ENCODE measurements at regions not wholly inside any gene's neighbourhood (a gene's known extent, or its start where the extent isn't known, plus 50 kb on each side); places are given as distances from the start of the nearest gene placed in this dataset.

DNA sequence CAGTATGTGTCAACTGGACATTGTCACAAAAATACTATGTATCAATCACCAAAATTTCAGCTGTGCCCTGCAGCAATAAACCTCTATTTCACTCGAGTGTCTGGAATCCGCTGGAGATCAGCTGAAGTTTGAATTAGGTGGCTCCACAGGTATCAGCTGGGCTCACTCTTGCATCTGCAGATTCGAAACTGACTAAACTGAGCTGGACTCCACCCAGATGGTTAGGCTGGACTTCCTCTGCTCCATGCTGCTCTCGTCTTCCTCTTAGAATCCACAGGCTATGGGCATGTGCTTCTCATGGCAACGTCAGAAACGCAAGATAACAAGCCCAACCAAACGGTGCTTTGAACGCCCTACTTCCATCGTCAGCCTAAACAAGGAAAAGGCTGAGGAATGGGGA lies 565.3 kb upstream of the ROBO2 start:
- H3K36me3 ChIP-seq = no peaks in the 10 kb centered on the region

DNA sequence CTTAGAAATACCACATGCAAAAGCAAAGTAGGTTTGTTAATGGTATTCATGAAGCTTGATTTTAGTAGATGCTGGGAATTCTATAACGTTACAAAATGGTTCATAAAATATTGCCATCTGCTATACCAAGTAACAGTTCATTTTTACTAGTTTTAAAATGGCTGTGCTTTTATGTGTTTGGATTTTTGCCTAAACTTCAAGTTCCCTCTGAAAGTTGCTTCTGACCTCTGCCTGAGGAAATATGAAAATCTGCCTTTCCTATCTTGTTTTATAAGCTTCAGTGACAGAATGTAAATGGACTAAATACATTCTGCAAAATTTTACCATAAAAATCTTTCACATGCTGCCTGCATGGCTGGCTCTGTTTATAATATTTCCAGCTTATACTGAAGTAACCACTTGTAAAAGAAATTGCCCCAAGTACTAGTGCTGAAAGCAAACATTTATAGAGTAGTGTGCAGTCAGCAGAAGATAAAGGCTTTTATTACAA lies 560.7 kb upstream of the ROBO2 start:
- H3K4me3 ChIP-seq = no peak overlapping the region
- no peaks in the 10 kb centered on the region for H3K4me1 ChIP-seq
- H3K27ac ChIP-seq = no peak overlapping the region
- no peaks in the 10 kb centered on the region for H3K9me3 ChIP-seq
- no peak for TF ChIP-seq POLR2A (IDR thresholded peaks at IDR 0.05)
- TF ChIP-seq, protein P1, sequence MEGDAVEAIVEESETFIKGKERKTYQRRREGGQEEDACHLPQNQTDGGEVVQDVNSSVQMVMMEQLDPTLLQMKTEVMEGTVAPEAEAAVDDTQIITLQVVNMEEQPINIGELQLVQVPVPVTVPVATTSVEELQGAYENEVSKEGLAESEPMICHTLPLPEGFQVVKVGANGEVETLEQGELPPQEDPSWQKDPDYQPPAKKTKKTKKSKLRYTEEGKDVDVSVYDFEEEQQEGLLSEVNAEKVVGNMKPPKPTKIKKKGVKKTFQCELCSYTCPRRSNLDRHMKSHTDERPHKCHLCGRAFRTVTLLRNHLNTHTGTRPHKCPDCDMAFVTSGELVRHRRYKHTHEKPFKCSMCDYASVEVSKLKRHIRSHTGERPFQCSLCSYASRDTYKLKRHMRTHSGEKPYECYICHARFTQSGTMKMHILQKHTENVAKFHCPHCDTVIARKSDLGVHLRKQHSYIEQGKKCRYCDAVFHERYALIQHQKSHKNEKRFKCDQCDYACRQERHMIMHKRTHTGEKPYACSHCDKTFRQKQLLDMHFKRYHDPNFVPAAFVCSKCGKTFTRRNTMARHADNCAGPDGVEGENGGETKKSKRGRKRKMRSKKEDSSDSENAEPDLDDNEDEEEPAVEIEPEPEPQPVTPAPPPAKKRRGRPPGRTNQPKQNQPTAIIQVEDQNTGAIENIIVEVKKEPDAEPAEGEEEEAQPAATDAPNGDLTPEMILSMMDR (IDR thresholded peaks at IDR 0.05) = no peak
- no peaks in the 10 kb centered on the region for H3K27me3 ChIP-seq
- H3K36me3 ChIP-seq = no peaks in the 10 kb centered on the region
- no peak for DNase-seq

More for the DNA sequence above, 565.3 kb upstream of the ROBO2 start:
- DNase-seq = no peak
- Histone ChIP-seq H3K4me3 (no peak overlapping the region), H3K27ac (no peak overlapping the region), H3K27me3 (no peaks in the 10 kb centered on the region), H3K4me1 (no peaks in the 10 kb centered on the region), H3K9me3 (no peaks in the 10 kb centered on the region)
- TF ChIP-seq, protein P1 (IDR thresholded peaks at IDR 0.05) = no peak
- no peak for TF ChIP-seq POLR2A (IDR thresholded peaks at IDR 0.05)

DNA sequence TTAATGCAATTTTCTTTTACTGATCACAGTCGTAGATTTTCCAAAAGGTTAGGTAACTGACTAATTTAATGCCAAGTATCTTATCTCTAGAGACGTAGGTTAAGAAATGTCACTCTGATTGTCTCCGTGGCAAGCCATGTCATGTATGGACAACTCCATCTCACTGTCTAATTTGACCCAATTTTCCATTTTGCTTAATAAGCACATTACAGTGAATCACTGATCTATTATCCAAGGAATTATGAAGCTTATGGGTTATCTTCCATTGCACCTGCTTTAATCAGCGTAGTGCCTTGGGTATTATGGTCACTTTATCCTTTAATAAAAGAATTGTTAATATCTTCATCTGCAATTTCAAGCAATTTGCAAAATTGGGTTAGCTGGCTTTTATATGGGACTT lies 557.4 kb upstream of the ROBO2 start:
- DNase-seq = no peak
- H3K36me3 ChIP-seq = no peaks in the 10 kb centered on the region
- H3K4me3 ChIP-seq = no peak overlapping the region
- H3K9me3 ChIP-seq = no peaks in the 10 kb centered on the region
- H3K27me3 ChIP-seq = no peaks in the 10 kb centered on the region
- TF ChIP-seq, protein P1 (IDR thresholded peaks at IDR 0.05) = no peak
- no peak for TF ChIP-seq POLR2A (IDR thresholded peaks at IDR 0.05)
- no peaks in the 10 kb centered on the region for H3K4me1 ChIP-seq
- no peak overlapping the region for H3K27ac ChIP-seq

DNA sequence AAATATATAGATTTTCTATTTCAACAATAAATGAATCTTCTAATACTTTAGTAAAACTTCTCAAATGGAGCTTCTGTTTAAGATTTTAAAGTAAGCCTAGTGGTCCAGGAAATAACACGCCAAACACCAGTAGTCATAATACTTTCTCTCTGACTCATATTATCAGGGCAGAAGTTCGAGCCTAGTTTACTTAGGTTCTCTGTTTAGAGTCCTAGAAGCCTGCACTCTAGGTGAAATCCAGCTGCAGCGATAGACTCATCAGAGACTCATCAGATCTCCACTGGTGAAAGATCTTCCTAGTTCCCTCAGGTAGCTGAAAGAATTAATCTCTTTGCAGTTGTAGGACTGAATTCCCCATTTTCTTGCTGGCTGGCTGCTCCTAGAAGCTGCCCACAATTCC lies 552.5 kb upstream of the ROBO2 start:
- H3K4me3 ChIP-seq = no peak overlapping the region
- no peaks in the 10 kb centered on the region for H3K4me1 ChIP-seq
- H3K9me3 ChIP-seq = no peaks in the 10 kb centered on the region
- no peak overlapping the region for H3K27ac ChIP-seq
- no peaks in the 10 kb centered on the region for H3K36me3 ChIP-seq
- TF ChIP-seq, protein P1 (IDR thresholded peaks at IDR 0.05) = no peak
- no peak for TF ChIP-seq POLR2A (IDR thresholded peaks at IDR 0.05)
- DNase-seq = no peak
- no peaks in the 10 kb centered on the region for H3K27me3 ChIP-seq

DNA sequence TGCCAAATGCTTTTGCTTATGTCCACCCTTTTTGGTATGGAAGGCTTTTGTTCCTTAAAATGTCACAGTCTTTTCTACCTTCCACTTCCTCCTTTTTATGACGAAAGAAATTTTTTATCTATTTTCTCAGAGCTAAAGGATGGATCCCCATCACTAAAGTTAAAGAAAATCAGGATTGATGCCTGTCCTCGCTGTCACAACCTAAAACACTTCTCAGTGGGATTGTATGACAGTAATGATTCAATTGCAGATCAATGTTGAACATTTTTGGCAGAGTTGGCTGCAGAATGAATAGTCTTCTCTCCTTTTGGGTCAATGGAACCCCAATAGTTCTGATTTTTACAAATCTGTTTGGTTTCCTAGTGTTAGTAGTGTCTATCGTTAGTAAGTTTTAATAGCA lies 549.8 kb upstream of the ROBO2 start:
- no peak for TF ChIP-seq POLR2A (IDR thresholded peaks at IDR 0.05)
- TF ChIP-seq, protein P1 (IDR thresholded peaks at IDR 0.05) = no peak
- DNase-seq = no peak
- H3K4me3 ChIP-seq = no peak overlapping the region
- no peaks in the 10 kb centered on the region for H3K4me1 ChIP-seq
- H3K27me3 ChIP-seq = no peaks in the 10 kb centered on the region
- no peak overlapping the region for H3K27ac ChIP-seq
- no peaks in the 10 kb centered on the region for H3K36me3 ChIP-seq
- H3K9me3 ChIP-seq = no peaks in the 10 kb centered on the region

DNA sequence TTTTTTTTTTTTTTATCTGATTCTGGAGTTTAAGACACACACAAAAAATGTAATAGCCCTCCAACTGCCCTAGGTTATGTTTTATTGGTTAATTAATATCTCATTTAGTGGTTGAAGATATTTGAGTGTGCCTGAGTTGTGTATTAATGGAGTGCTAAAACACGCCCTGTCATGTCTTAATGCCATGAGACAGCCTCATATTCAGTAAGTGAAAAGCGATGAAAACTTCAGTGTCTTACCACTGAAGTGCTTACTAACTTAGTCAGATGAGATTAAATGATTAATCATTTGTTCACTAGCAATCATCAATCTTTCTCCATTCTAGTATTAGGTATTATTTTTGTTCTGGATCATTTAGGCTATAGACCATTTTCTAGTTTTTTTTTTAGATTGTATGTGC lies 544.7 kb upstream of the ROBO2 start:
- TF ChIP-seq, protein P1 (IDR thresholded peaks at IDR 0.05) = no peak
- no peak for TF ChIP-seq POLR2A (IDR thresholded peaks at IDR 0.05)
- no peak overlapping the region for H3K4me3 ChIP-seq
- no peak for DNase-seq

More for the DNA sequence above, 544.7 kb upstream of the ROBO2 start:
- Histone ChIP-seq H3K27me3 (no peaks in the 10 kb centered on the region), H3K27ac (no peak overlapping the region), H3K36me3 (no peaks in the 10 kb centered on the region), H3K4me1 (no peaks in the 10 kb centered on the region), H3K9me3 (no peaks in the 10 kb centered on the region)

Data from Peyer's patch (tissue), 4 donors.